A549 (cell line): ENCODE measurements at regions not wholly inside any gene's neighbourhood (a gene's known extent, or its start where the extent isn't known, plus 50 kb on each side); places are given as distances from the start of the nearest gene placed in this dataset.
A peak's percentile ranks its signal among the peaks of the same experiment; 100 is the strongest.

Source experiments
- ATAC-seq, 2 experiments: fragments of 200-7000 bp in 1 of 2; fragments of >200 bp in 1 of 2; cut with Nextera tagmentation in 1 of 2; cut with Tn5 transposase in 1 of 2; 3 replicates each; pipeline versions ENCODE4 v1.8.0 to v1.9.1; 2018 to 2020; ENCODE audit warnings: mild to moderate bottlenecking in 1 of 2, moderate library complexity in 1 of 2
- CTCF ChIA-PET: fragments of 300-600 bp; sonication (Branson Sonifier 250); formaldehyde crosslinking; extraction: SDS; loops from one replicate; lab custom pipeline; 2021; ENCODE audit warnings: antibody characterized with exemption, inconsistent platforms; lab: Yijun Ruan, JAX
- POLR2A ChIA-PET: fragments of 350-600 bp; formaldehyde crosslinking; extraction: SDS; loops from one replicate; lab custom pipeline; 2021; ENCODE audit warnings: antibody characterized with exemption, inconsistent platforms; lab: Yijun Ruan, JAX
- DNase-seq, 2 experiments: peaks; one replicate each; pipeline versions ENCODE4 v3.0.0 to v3.0.0-alpha.2; 2011 to 2016; ENCODE audit warnings: low read depth in 1 of 2, low spot score in 1 of 2
- FAIRE-seq: peaks from 2 replicates; lab custom pipeline; 2011; peaks lifted over from hg19 to GRCh38; lab: Jason Lieb, UNC
- H3K27ac ChIP-seq, 2 experiments: fragments of >200 bp; sonication (Bioruptor Twin); formaldehyde crosslinking; 3 replicates each; pipeline ENCODE4 v1.5.1; 2016 to 2017
- H3K4me1 ChIP-seq: fragments of >200 bp; sonication (Bioruptor Twin); formaldehyde crosslinking; 3 replicates; pipeline ENCODE4 v1.6.1; 2016
- H3K4me2 ChIP-seq: fragments of >200 bp; sonication (Bioruptor Twin); formaldehyde crosslinking; 3 replicates; pipeline ENCODE4 v1.6.1; 2016
- H3K4me3 ChIP-seq: fragments of >200 bp; sonication (Bioruptor Twin); formaldehyde crosslinking; 3 replicates; pipeline ENCODE4 v1.5.1; 2016
- H3K9me3 ChIP-seq: fragments of >200 bp; sonication (Bioruptor Twin); formaldehyde crosslinking; 3 replicates; pipeline ENCODE4 v1.6.1; 2016
- BCL3 ChIP-seq: fragments of >200 bp; sonication (Bioruptor Twin); formaldehyde crosslinking; IDR thresholded peaks from 3 replicates; pipeline ENCODE4 v1.6.1; 2016
- CTCF ChIP-seq: fragments of >200 bp; sonication (Bioruptor Twin); formaldehyde crosslinking; IDR thresholded peaks from 3 replicates; pipeline ENCODE4 v1.5.1; 2016
- ESRRA ChIP-seq: fragments of 150-350 bp; IDR thresholded peaks from 2 replicates; pipeline ENCODE4 v1.6.1; 2014; ENCODE audit warnings: mild to moderate bottlenecking, low read length, borderline replicate concordance
- FOSB ChIP-seq: fragments of 250-450 bp; sonication (Bioruptor Pico); IDR thresholded peaks from 2 replicates; pipeline ENCODE4 v1.5.0; 2020; ENCODE audit warnings: mild to moderate bottlenecking, moderate library complexity
- GATA3 ChIP-seq: IDR thresholded peaks from 2 replicates; pipeline ENCODE4 v1.6.1; 2012; ENCODE audit warnings: borderline replicate concordance
- HES2 ChIP-seq: fragments of >200 bp; sonication (Bioruptor Twin); formaldehyde crosslinking; IDR thresholded peaks from 2 replicates; pipeline ENCODE4 v1.6.1; 2016
- HMGXB4 ChIP-seq: fragments of 250-450 bp; sonication (Bioruptor Pico); IDR thresholded peaks from 2 replicates; pipeline ENCODE4 v1.5.0; 2021; ENCODE audit warnings: mild to moderate bottlenecking, moderate library complexity, borderline replicate concordance
- KDM1A ChIP-seq: fragments of 200-600 bp; sonication (generic); IDR thresholded peaks from 2 replicates; pipeline ENCODE4 v1.6.1; 2016; ENCODE audit warnings: low read depth, mild to moderate bottlenecking
- KDM5A ChIP-seq: fragments of 200-600 bp; sonication (generic); IDR thresholded peaks from 2 replicates; pipeline ENCODE4 v1.6.1; 2016; ENCODE audit warnings: antibody characterized with exemption, mild to moderate bottlenecking
- MAZ ChIP-seq: fragments of 150-350 bp; IDR thresholded peaks from 2 replicates; pipeline ENCODE4 v1.6.1; 2014; ENCODE audit warnings: antibody characterized with exemption, low read depth, low read length, borderline replicate concordance
- MYC ChIP-seq: IDR thresholded peaks from 2 replicates; pipeline ENCODE4 v1.6.1; 2012; ENCODE audit warnings: mild to moderate bottlenecking, inconsistent platforms, low read length, improper control_type of control experiment, borderline replicate concordance
- NR3C1 ChIP-seq: fragments of >200 bp; sonication (Bioruptor Twin); formaldehyde crosslinking; IDR thresholded peaks from 3 replicates; pipeline ENCODE4 v1.6.1; 2017
- PBX3 ChIP-seq: IDR thresholded peaks from 2 replicates; pipeline ENCODE4 v1.6.1; 2012
- PHF8 ChIP-seq: fragments of 200-600 bp; sonication (generic); IDR thresholded peaks from 2 replicates; pipeline ENCODE4 v1.6.1; 2016; ENCODE audit warnings: low read depth, mild to moderate bottlenecking, antibody characterized with exemption, moderate library complexity, borderline replicate concordance
- POLR2AphosphoS2 ChIP-seq: conservative IDR thresholded peaks from 2 replicates; pipeline ENCODE4 v1.6.1; 2012; ENCODE audit warnings: low read length, improper control_type of control experiment, inconsistent platforms
- RAD21 ChIP-seq, 2 experiments: fragments of >200 bp in 1 of 2; sonication (Bioruptor Twin) in 1 of 2; formaldehyde crosslinking in 1 of 2; IDR thresholded peaks in 1 of 2; conservative IDR thresholded peaks in 1 of 2; 2 replicates in 1 of 2; 3 replicates in 1 of 2; pipeline ENCODE4 v1.6.1; 2012 to 2018; ENCODE audit warnings: inconsistent platforms in 1 of 2
- SMC3 ChIP-seq: fragments of >200 bp; sonication (Bioruptor Twin); formaldehyde crosslinking; IDR thresholded peaks from 3 replicates; pipeline ENCODE4 v1.6.1; 2018; ENCODE audit warnings: inconsistent platforms
- ZC3H11A ChIP-seq: fragments of 450-650 bp; IDR thresholded peaks from 2 replicates; pipeline ENCODE4 v1.6.1; 2014; ENCODE audit warnings: antibody characterized with exemption, mild to moderate bottlenecking
- WGBS: methylation state at CpG from one replicate; pipeline ENCODE4 v1.1.6; 2017; ENCODE audit errors: missing lambda C conversion rate; 5-methylcytosine and 5-hydroxymethylcytosine counted together

- POLR2A ChIA-PET: no interaction called here
- 33% methylated on average over 4 of the region's 4 CpGs for WGBS
- CTCF ChIA-PET: interaction anchor here (1.5 kb wide), 1 partner anchor 11 kb away, joined by 4 read pairs; no protein-coding TSS in a partner anchor
- DNase-seq: no peak
- TF ChIP-seq KDM5A (no peak), FOSB (no peak), ESRRA (no peak), HMGXB4 (no peak), CTCF (no peak)
- no peak overlapping the region for H3K4me3 ChIP-seq
- H3K4me1 ChIP-seq: no peaks in the 10 kb centered on the region
- H3K9me3 ChIP-seq: no peaks in the 10 kb centered on the region
- ATAC-seq: no peak
- H3K4me2 ChIP-seq: no peak overlapping the region
- H3K27ac ChIP-seq: no peak overlapping the region
- FAIRE-seq: no peak
Measured at GRCh38 chr13:72645521-72645920, 81.9 kb downstream of the MZT1 start.

GRCh38 chr13:72643311-72643989 is 84.0 kb downstream of the MZT1 start:
- H3K9me3 ChIP-seq: no peaks in the 10 kb centered on the region
- no peak for FAIRE-seq

GRCh38 chr13:72639377-72639776 is 88.1 kb downstream of the MZT1 start:
- FAIRE-seq (no peak), DNase-seq (no peak), ATAC-seq (no peak)
- H3K9me3 ChIP-seq: no peaks in the 10 kb centered on the region
- POLR2A ChIA-PET: no interaction called here
- no peak overlapping the region for H3K4me3 ChIP-seq
- no peak overlapping the region for H3K4me2 ChIP-seq
- H3K27ac ChIP-seq: no peak overlapping the region
- no peaks in the 10 kb centered on the region for H3K4me1 ChIP-seq
- CTCF ChIA-PET: no interaction called here
- WGBS: 33% methylated on average over 5 of the region's 5 CpGs
- TF ChIP-seq SMC3 (no peak), MYC (no peak), GATA3 (no peak), PHF8 (no peak), RAD21 (conservative IDR thresholded peaks at IDR 0.05 in 1 of 2, IDR thresholded peaks at IDR 0.05 in 1 of 2) (no peak), BCL3 (no peak), PBX3 (no peak), NR3C1 (no peak), ZC3H11A (no peak), HMGXB4 (no peak)

More at GRCh38 chr13:72643311-72643989, 84.0 kb downstream of the MZT1 start:
- TF ChIP-seq HES2: no peak
- TF ChIP-seq KDM1A: no peak
- TF ChIP-seq CTCF: peak; percentile 51
- TF ChIP-seq POLR2AphosphoS2: no peak
- peak in 1 of 2 experiments; percentile 38; a peak in 1 of 5 replicates for TF ChIP-seq RAD21 (conservative IDR thresholded peaks at IDR 0.05 in 1 of 2, IDR thresholded peaks at IDR 0.05 in 1 of 2)
- no peak for TF ChIP-seq MAZ
- TF ChIP-seq SMC3: 0 out of 3 replicates have a peak, but pooled peaks have one; percentile 16
- peak in 1 of 2 experiments; percentile 62; a peak in 3 of 6 replicates for ATAC-seq
- H3K4me1 ChIP-seq: no peaks in the 10 kb centered on the region
- no peak overlapping the region for H3K4me2 ChIP-seq
- no peak overlapping the region for H3K4me3 ChIP-seq
- CTCF ChIA-PET: interaction anchor here (0.6 to 1.6 kb wide), 3 partner anchors 53 to 1422 kb away, joined by 3 to 10 read pairs (median 3); no protein-coding TSS in a partner anchor
- peak; percentile 4 to 47 for DNase-seq
- POLR2A ChIA-PET: no interaction called here
- 2% methylated on average over 3 of the region's 3 CpGs for WGBS
- no peak overlapping the region for H3K27ac ChIP-seq
